ENCODE measurements at regions not wholly inside any gene's neighbourhood (a gene's known extent, or its start where the extent isn't known, plus 50 kb on each side); places are given as distances from the start of the nearest gene placed in this dataset.

DNA sequence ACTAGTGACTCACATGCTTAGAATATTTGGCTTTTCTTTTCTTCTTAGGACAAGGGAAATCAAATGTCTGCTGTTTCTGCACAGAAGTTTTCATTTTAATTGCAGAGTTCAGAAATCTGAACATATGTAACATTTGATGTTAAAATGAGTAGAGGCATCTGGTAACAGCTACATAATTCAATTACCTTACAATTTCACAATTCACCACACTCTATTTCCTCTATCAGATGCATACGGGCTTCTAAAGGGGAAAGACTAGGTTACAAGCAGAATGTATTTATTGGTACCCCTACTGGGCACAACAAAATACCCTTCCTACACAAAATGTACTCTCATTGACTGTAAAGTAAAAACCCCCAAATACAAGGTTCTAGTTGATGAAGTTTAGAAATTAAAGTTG is 176.0 kb downstream of the SOX2 start:
- Histone ChIP-seq H2BK15ac (ENCODE audit: low read depth, poor library complexity, severe bottlenecking) (no peak overlapping the region), H3K36me3 (ENCODE audit: control insufficient read depth in 1 of 2, insufficient read depth in 2 of 2, low read depth in 1 of 2, low read length in 2 of 2) (no peaks in the 10 kb centered on the region), H3K18ac (ENCODE audit: low read depth in 1 of 2, low read length in 2 of 2) (no peak overlapping the region), H3K27ac (ENCODE audit: low read length, poor library complexity, severe bottlenecking) (no peak overlapping the region), H3K4me1 (ENCODE audit: control insufficient read depth, insufficient read depth, low read depth, low read length) (no peaks in the 10 kb centered on the region), H3K27me3 (ENCODE audit: control insufficient read depth in 1 of 2, insufficient read depth in 1 of 2, low read length in 2 of 2) (no peaks in the 10 kb centered on the region), H2AFZ (ENCODE audit: low read depth, low read length) (no peak overlapping the region), H3K14ac (ENCODE audit: low read length in 2 of 2) (no peak overlapping the region), H3K9me3 (ENCODE audit: control insufficient read depth, low read length) (no peaks in the 10 kb centered on the region), H2AK5ac (ENCODE audit: low read length, severe bottlenecking) (no peak overlapping the region), H4K91ac (ENCODE audit: low read length) (no peak overlapping the region), H3K23ac (ENCODE audit: low read length in 2 of 2) (no peak overlapping the region), H4K8ac (ENCODE audit: low read length) (no peak overlapping the region), H2BK12ac (ENCODE audit: low read length in 2 of 2) (no peak overlapping the region), H2BK120ac (ENCODE audit: low read depth, low read length) (no peak overlapping the region), H3K4ac (ENCODE audit: low read depth in 1 of 2, low read length in 2 of 2) (no peak overlapping the region), H3K4me3 (ENCODE audit: insufficient read depth in 1 of 2, low read depth in 1 of 2, low read length in 2 of 2) (no peak overlapping the region), H3K9ac (ENCODE audit: low read length) (no peak overlapping the region), H3K4me2 (ENCODE audit: low read length, poor library complexity, severe bottlenecking) (no peak overlapping the region), H2BK5ac (ENCODE audit: low read depth, low read length, poor library complexity, severe bottlenecking) (no peak overlapping the region), H3K79me1 (replicated peaks; ENCODE audit: low read length, poor library complexity, severe bottlenecking) (no peaks in the 10 kb centered on the region)
- WGBS, result 100% methylated on average over 1 of the region's 1 CpG
- DNase-seq, result no peak

DNA sequence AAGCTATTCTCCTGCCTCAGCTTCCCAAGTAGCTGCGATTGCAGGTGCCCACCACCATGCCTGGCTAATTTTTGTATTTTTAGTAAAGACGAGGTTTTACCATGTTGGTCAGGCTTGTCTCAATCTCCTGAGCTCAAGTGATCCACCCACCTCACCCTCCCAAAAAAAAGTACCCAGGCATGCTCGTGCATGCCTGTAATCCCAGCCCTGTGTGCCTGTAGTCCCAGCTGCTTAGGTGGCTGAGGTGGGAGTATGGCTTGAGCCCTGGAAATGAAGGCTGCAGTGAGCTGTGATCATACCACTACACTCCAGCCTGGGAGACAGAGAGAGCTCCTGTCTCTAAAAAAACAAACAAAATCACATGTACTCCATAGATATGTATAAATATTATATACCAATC is 176.5 kb downstream of the SOX2 start:
- no peak overlapping the region for H4K91ac ChIP-seq (ENCODE audit: low read length)
- H3K14ac ChIP-seq (ENCODE audit: low read length in 2 of 2), result no peak overlapping the region
- H2BK120ac ChIP-seq (ENCODE audit: low read depth, low read length), result no peak overlapping the region
- no peak overlapping the region for H3K9ac ChIP-seq (ENCODE audit: low read length)
- H3K79me1 ChIP-seq (replicated peaks; ENCODE audit: low read length, poor library complexity, severe bottlenecking), result no peaks in the 10 kb centered on the region
- H2AFZ ChIP-seq (ENCODE audit: low read depth, low read length), result no peak overlapping the region
- H3K36me3 ChIP-seq (ENCODE audit: control insufficient read depth in 1 of 2, insufficient read depth in 2 of 2, low read depth in 1 of 2, low read length in 2 of 2), result no peaks in the 10 kb centered on the region
- H3K18ac ChIP-seq (ENCODE audit: low read depth in 1 of 2, low read length in 2 of 2), result no peak overlapping the region
- H3K4me1 ChIP-seq (ENCODE audit: control insufficient read depth, insufficient read depth, low read depth, low read length), result no peaks in the 10 kb centered on the region
- H2BK5ac ChIP-seq (ENCODE audit: low read depth, low read length, poor library complexity, severe bottlenecking), result no peak overlapping the region
- H2BK12ac ChIP-seq (ENCODE audit: low read length in 2 of 2), result no peak overlapping the region
- H2AK5ac ChIP-seq (ENCODE audit: low read length, severe bottlenecking), result no peak overlapping the region
- no peaks in the 10 kb centered on the region for H3K27me3 ChIP-seq (ENCODE audit: control insufficient read depth in 1 of 2, insufficient read depth in 1 of 2, low read length in 2 of 2)
- H3K4me2 ChIP-seq (ENCODE audit: low read length, poor library complexity, severe bottlenecking), result no peak overlapping the region
- H2BK15ac ChIP-seq (ENCODE audit: low read depth, poor library complexity, severe bottlenecking), result no peak overlapping the region
- no peak overlapping the region for H3K4ac ChIP-seq (ENCODE audit: low read depth in 1 of 2, low read length in 2 of 2)
- H3K27ac ChIP-seq (ENCODE audit: low read length, poor library complexity, severe bottlenecking), result no peak overlapping the region
- no peak overlapping the region for H4K8ac ChIP-seq (ENCODE audit: low read length)
- 50% methylated on average over 1 of the region's 3 CpGs for WGBS
- H3K23ac ChIP-seq (ENCODE audit: low read length in 2 of 2), result no peak overlapping the region
- no peak for DNase-seq
- no peak overlapping the region for H3K4me3 ChIP-seq (ENCODE audit: insufficient read depth in 1 of 2, low read depth in 1 of 2, low read length in 2 of 2)
- H3K9me3 ChIP-seq (ENCODE audit: control insufficient read depth, low read length), result no peaks in the 10 kb centered on the region

DNA sequence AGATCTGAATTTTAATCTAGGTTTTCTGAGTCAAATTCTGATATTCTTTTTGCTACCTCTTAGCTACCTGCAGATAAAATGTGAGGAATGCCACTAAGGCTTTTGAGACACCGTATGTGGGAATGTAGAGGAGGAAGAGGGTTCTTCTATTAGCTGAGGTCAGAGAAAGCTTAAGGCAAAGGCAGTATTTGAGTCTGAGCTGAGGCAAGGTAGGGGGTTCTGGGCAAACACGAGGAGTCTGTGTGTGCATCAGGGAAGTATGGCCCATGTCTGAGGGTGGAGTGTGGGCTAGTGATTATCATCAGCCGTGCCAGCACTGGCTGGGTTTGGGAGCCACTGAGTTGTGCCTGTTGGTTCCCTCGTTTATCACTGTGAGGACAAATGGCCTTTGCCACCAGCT is 181.1 kb downstream of the SOX2 start:
- H3K18ac ChIP-seq (ENCODE audit: low read depth in 1 of 2, low read length in 2 of 2), result no peak overlapping the region
- no peak for DNase-seq
- H3K27ac ChIP-seq (ENCODE audit: low read length, poor library complexity, severe bottlenecking), result no peak overlapping the region
- H2BK15ac ChIP-seq (ENCODE audit: low read depth, poor library complexity, severe bottlenecking), result no peak overlapping the region
- no peaks in the 10 kb centered on the region for H3K9me3 ChIP-seq (ENCODE audit: control insufficient read depth, low read length)
- no peaks in the 10 kb centered on the region for H3K4me1 ChIP-seq (ENCODE audit: control insufficient read depth, insufficient read depth, low read depth, low read length)
- H3K4ac ChIP-seq (ENCODE audit: low read depth in 1 of 2, low read length in 2 of 2), result no peak overlapping the region
- H3K4me3 ChIP-seq (ENCODE audit: insufficient read depth in 1 of 2, low read depth in 1 of 2, low read length in 2 of 2), result no peak overlapping the region
- no peak overlapping the region for H4K91ac ChIP-seq (ENCODE audit: low read length)
- H2AFZ ChIP-seq (ENCODE audit: low read depth, low read length), result no peak overlapping the region
- H3K79me1 ChIP-seq (replicated peaks; ENCODE audit: low read length, poor library complexity, severe bottlenecking), result no peaks in the 10 kb centered on the region
- no peak overlapping the region for H3K23ac ChIP-seq (ENCODE audit: low read length in 2 of 2)
- H3K27me3 ChIP-seq (ENCODE audit: control insufficient read depth in 1 of 2, insufficient read depth in 1 of 2, low read length in 2 of 2), result no peaks in the 10 kb centered on the region
- no peak overlapping the region for H2BK120ac ChIP-seq (ENCODE audit: low read depth, low read length)
- WGBS, result 52% methylated on average over 4 of the region's 4 CpGs
- no peak overlapping the region for H3K9ac ChIP-seq (ENCODE audit: low read length)
- no peak overlapping the region for H2AK5ac ChIP-seq (ENCODE audit: low read length, severe bottlenecking)
- no peak overlapping the region for H4K8ac ChIP-seq (ENCODE audit: low read length)
- H3K4me2 ChIP-seq (ENCODE audit: low read length, poor library complexity, severe bottlenecking), result no peak overlapping the region
- H3K36me3 ChIP-seq (ENCODE audit: control insufficient read depth in 1 of 2, insufficient read depth in 2 of 2, low read depth in 1 of 2, low read length in 2 of 2), result no peaks in the 10 kb centered on the region
- no peak overlapping the region for H2BK12ac ChIP-seq (ENCODE audit: low read length in 2 of 2)
- no peak overlapping the region for H3K14ac ChIP-seq (ENCODE audit: low read length in 2 of 2)
- no peak overlapping the region for H2BK5ac ChIP-seq (ENCODE audit: low read depth, low read length, poor library complexity, severe bottlenecking)

DNA sequence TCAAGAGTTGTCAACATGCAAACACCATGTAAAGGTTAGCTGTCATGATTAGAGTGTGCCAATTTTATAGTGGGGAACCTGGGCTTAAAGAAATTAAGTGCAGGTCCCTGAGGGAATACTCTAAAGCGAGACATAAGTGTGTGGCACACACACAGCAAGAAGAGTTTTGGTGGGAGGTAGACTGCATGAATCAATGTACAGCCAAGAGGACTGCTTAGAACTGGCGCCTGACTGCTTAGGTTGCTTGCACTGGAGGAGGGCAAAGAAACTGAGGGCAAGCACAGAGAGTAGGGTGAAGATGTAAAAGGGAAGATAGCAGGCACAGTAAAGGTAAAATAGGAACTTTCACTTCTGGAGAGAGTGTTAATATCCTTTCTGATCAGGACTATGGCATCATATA is 184.9 kb downstream of the SOX2 start:
- Histone ChIP-seq H2BK5ac (ENCODE audit: low read depth, low read length, poor library complexity, severe bottlenecking) (no peak overlapping the region), H3K27ac (ENCODE audit: low read length, poor library complexity, severe bottlenecking) (no peak overlapping the region), H3K4me3 (ENCODE audit: insufficient read depth in 1 of 2, low read depth in 1 of 2, low read length in 2 of 2) (no peak overlapping the region), H3K23ac (ENCODE audit: low read length in 2 of 2) (no peak overlapping the region), H3K4ac (ENCODE audit: low read depth in 1 of 2, low read length in 2 of 2) (no peak overlapping the region), H3K4me1 (ENCODE audit: control insufficient read depth, insufficient read depth, low read depth, low read length) (no peaks in the 10 kb centered on the region), H4K8ac (ENCODE audit: low read length) (no peak overlapping the region), H3K79me1 (replicated peaks; ENCODE audit: low read length, poor library complexity, severe bottlenecking) (no peaks in the 10 kb centered on the region), H3K4me2 (ENCODE audit: low read length, poor library complexity, severe bottlenecking) (no peak overlapping the region), H3K9me3 (ENCODE audit: control insufficient read depth, low read length) (no peaks in the 10 kb centered on the region), H3K36me3 (ENCODE audit: control insufficient read depth in 1 of 2, insufficient read depth in 2 of 2, low read depth in 1 of 2, low read length in 2 of 2) (no peaks in the 10 kb centered on the region), H3K14ac (ENCODE audit: low read length in 2 of 2) (no peak overlapping the region), H2BK12ac (ENCODE audit: low read length in 2 of 2) (no peak overlapping the region), H2AK5ac (ENCODE audit: low read length, severe bottlenecking) (no peak overlapping the region), H2BK15ac (ENCODE audit: low read depth, poor library complexity, severe bottlenecking) (no peak overlapping the region), H2BK120ac (ENCODE audit: low read depth, low read length) (no peak overlapping the region), H2AFZ (ENCODE audit: low read depth, low read length) (no peak overlapping the region), H3K27me3 (ENCODE audit: control insufficient read depth in 1 of 2, insufficient read depth in 1 of 2, low read length in 2 of 2) (no peaks in the 10 kb centered on the region), H4K91ac (ENCODE audit: low read length) (no peak overlapping the region), H3K18ac (ENCODE audit: low read depth in 1 of 2, low read length in 2 of 2) (no peak overlapping the region), H3K9ac (ENCODE audit: low read length) (no peak overlapping the region)
- 74% methylated on average over 2 of the region's 2 CpGs for WGBS
- no peak for DNase-seq
